Myocyte (in vitro differentiated cells): ENCODE measurements at regions not wholly inside any gene's neighbourhood (a gene's known extent, or its start where the extent isn't known, plus 50 kb on each side); places are given as distances from the start of the nearest gene placed in this dataset.

Source experiments
- DNase-seq: peaks from one replicate; pipeline ENCODE4 v3.0.0-alpha.2; 2012; ENCODE audit warnings: low read depth

DNA sequence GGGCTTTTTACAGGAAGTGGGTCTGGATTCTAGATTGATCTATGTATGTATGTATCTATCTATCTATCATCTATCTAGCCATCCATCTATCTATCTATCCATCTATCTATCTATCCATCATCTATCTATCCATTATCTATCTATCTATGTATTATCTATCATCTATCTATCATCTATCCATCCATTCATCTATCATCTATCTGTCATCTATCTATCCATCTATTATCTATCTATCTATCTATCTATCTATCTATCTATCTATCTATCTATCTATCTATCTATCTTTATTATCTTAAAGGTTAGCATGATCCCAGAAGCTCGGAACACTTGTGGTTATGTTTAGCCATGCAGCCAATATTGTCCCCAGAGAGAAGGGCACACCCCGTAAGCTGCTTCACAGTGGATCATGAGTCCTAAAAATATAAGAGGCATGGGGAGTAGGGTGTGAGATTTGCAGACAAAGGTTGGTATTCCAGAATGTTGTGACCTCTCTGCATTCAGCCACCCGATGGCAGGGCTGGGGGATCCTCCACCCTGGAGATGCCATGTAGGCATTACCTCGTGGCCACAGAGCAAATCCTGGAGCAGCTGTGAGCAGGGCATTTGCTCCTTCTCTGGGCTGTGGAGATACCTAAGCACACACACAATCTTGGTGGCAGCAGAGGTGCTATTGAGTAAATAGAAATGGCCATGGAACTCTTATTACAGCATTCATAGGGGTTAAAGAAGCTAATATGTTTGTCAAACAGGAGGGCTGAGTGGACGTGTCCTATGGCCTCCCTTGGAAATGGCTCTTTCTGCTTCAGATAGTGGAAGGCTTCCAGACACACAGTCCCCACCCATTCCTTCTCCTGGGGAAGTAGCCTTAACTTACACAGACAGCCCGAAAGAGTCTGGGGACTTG lies 310.0 kb upstream of the TSHZ3 start:
- DNase-seq: peak; percentile 62

DNA sequence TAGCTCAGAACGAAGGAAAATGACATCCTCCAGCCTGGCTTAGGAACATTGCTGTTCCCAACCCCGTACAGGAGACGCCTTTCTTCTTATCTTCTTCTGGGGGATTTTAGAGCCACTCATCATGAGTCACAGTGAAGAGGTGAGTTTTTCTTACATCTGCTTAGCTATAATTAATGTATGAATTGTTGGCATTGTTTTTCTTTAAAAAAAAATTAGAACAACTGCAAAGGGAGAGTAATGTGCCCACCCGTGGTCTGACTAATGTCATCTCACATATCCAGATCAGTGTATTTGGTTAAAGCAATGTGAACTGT lies 310.6 kb upstream of the TSHZ3 start:
- DNase-seq: peak; percentile 8

DNA sequence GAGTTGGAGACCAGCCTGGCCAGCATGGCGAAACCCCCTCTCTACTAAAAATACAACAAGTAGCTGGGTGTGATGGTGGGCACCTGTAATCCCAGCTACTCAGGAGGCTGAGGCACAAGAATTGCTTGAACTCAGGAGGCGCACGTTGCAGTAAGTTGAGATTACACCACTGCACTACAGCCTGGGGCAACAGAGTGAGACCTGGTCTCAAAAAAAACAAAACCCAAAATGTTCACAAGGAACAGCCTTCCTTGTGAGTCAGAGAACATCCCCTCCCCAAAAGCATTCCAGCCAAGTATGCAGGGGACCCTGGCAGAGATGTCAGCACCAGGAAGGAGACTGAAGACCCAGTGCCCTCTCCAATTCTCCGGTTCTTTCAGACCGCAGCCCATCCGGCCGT lies 314.9 kb upstream of the TSHZ3 start:
- no peak for DNase-seq

DNA sequence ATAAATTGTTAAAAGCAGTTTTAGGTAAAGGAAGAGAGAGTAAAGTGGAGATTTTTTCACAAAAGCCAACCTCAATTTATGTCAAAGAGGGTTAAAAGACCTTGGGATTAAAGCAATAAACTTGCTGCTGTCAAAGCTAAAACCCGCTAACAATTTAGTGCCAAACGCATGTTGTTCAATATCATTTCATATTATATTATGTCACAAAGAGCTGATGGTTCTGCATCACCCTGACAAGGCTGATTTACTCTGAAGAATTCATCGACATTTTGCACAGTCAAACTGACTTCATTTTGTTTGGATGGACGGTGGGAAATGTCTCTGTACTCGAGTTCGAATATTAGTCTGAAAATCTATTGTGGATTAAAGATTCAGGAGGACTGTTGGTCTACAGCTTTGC lies 315.8 kb upstream of the TSHZ3 start:
- DNase-seq: no peak

DNA sequence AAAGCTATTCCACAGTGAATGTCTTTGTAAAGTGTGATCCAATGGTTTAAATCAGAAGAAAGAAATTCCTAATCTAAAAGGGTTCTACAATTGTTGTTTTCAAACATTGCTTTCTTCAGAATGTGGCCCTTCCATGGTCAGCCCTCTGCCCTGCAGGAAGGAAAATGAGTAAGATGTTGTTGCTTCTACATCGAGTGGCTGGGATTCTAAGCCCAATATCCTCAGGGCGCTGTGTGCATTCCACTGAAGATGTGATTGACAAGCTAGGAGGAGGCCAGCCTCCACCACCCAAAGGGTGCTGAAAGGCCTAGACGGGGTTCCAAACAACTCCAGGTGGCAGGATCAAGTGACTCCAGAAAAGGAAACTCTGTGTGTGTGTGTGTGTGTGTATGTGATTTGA lies 316.9 kb upstream of the TSHZ3 start:
- no peak for DNase-seq

DNA sequence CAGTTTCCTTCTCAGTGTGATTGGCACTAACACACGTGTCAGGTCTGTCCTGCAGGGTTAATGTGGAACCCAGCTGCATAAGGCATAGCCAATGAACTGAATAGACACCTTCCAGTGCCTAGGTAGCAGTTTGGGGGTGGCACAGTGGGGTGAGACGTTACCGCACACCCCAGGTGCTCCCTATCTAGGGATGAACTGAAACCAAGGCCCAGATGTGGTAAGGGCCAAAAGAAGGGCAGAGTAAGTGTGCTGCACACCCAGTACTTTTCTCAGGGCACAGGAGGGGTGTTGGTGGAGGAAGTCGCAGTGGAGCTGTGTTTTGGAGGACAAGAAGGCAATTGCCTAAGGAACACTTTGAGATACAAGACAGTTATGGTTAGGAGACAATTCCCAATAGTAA lies 317.9 kb upstream of the TSHZ3 start:
- no peak for DNase-seq

DNA sequence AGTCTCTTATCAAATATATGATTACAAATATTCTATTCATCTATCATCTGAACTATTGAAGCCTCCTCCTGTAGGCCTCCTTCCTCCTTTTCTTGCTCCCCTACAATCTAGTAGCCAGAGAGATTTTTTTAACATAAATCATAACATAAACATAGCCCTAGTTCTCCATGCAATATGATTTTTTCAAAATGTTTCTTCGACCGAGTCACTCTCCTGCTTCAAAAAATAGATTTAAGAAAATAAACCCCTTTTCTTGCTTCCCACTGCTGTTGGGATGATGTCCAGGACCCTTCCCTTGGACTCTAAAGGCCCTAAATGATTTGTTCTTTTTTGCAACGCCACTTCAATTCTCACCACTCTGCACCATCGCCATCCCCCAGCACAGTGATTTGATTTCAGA lies 319.7 kb upstream of the TSHZ3 start:
- DNase-seq: no peak

DNA sequence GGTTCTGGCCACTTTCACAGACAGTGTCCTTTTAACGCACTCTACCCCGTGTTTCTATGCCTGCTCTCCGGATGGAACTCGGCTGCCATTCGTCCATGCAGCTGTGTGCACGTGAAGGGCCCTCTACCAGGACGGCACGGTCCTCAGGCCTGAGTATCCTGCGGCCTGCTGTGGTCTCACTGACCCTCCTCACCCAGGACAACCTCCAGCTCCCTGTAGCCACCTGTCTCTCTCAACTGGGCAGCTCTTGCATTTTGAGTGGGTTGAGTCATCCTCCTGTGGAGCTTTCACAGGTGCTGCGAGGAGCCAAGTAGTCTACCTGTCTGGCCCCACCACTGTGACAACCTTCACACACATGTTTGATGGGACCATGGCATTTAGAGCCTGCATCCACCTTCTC lies 321.7 kb upstream of the TSHZ3 start:
- DNase-seq: no peak

DNA sequence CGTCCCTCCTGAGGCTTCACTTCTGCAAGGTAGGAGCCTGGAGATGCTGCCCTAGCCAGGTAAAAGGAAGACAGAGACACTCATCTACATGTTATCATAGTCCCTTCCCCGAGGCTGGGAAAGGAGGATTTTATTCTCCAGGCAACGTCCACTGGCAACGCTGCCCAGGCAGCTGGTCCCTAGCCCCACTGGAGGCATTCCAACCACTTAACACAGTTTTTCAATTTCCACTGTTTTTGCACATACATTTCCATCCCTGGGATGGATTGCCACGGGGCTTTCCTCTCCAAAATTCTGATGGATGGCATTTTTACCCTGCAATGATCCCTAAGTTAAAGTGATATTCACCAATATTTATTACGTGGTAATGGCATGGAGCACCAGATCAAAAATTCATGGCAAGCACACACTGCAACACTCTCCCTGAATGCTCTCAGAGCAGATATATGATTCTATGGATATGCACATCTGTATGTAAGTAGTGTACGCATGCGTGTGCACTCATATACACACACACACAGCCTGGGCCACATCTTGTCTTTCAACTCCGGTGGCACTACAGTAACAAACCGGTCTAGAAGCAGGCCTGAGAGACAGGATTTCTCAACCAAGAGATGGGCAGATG lies 322.3 kb upstream of the TSHZ3 start:
- no peak for DNase-seq

DNA sequence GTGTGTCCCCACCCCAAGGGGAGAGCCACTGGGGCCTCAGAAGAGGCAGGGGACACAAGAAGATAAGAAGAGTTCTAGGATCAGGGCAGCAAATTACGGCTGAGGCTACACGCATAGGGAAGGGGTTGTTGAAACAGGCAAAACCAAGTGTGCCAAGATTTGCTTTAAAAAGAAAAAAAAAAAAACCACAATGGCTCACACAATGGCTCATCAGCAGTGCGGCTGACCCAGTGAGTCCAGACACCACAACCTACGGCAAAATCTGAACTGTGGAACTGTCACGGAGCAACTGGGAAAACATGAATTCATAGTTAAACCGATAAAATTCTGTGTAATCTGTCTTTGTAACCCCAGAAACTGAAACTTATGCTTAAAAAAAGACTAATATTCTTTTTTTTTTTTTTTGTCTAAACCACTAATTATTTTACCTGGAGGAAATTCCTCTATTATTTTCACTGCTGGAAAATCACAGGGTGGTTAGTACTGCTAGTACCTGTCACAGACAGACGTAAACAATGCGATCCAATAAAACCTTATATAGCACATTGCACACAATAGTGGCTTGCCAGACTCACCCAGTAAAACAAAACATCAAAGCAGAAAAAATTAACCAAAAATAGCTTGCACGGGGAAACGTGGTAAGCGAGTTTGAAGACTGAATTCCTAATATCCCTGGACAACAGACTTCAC lies 325.4 kb upstream of the TSHZ3 start:
- peak; percentile 51 for DNase-seq

DNA sequence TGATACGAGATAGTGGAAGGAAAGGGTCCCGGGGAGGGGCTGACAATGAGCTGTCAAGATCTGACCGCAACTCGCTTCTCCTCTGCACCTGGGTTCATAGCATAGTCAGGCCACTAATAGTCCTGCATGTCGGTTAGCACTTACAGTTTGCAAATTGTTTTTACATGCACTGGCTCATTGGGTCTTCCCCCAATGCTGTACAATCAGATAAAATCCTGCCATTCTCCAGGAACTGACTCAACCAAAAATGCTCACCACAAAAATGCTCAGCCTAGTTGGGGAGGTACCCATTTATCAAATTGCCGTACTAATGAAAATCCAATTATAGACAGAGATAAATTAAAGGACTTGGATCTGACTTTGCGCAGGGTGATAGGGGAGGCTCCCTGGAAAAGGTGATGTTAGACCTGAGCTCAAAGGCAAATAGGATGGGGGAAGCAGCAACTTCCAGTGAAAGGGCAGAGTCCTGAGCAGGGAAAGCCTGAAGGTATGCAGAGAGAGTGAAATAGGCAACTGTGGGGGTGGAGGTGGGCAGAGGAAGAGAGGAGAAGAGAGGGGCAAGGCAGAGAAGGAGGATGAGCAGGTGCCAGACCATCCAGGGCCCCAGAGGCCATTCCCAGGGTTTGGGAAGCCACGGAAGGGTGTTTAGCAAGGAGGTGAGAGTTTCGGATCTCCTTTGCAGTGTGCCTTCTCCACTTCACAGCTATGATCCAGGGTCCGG lies 326.1 kb upstream of the TSHZ3 start:
- DNase-seq: peak; percentile 59

DNA sequence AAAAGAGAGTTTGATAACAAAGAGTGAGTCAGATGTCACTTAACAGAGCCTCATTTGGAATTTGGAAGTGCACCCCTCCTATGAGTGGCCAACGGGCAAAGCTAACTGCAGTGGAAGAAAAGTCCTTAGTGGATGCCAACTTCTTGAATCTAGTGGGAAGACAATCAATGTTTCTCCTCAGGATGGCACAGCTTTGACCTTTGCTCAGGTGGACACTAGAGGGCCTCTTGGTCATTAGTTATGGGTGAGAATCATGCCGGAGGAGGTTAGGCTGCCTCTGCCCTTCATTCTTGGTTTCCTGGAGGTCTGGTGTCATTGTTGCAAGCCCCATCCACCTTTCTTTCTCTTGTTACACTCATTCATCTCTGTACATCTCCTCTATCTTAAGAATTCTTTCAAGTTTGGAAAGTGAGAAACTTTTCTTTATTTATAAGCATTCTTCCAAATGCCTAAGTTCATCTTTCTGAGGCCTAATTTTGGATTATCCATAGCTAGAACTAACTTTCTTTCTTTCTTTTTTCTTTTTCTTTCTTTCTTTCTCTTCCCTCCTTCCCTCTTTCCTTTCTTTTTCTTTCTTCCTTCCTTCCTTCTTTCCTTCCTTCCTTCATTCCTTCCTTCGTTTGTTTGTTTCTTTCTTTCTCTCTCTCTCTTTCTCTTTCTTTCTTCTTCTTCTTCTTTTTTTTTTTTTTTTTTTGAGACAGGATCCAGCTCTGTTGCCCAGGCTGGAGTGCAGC lies 327.2 kb upstream of the TSHZ3 start:
- peak; percentile 18 for DNase-seq

DNA sequence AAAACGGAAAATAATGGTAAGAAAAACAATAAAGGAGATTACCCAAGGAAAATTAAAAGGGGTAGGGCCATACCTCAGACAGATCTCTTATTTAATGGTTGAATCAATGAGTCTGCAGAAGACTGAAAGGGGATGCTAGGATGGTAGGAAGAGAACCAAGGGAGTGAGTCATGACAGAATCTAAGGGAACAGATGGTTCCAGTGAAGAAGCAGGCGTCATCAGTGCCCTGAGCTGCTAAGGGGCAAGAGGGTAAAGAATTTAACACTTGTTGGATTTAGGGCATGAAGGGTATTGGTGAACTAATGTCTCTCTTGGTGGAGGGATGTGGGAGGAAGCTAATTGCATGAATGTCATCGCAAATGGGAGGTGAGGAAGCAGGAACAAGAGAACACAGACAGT lies 329.2 kb upstream of the TSHZ3 start:
- DNase-seq: peak; percentile 44

DNA sequence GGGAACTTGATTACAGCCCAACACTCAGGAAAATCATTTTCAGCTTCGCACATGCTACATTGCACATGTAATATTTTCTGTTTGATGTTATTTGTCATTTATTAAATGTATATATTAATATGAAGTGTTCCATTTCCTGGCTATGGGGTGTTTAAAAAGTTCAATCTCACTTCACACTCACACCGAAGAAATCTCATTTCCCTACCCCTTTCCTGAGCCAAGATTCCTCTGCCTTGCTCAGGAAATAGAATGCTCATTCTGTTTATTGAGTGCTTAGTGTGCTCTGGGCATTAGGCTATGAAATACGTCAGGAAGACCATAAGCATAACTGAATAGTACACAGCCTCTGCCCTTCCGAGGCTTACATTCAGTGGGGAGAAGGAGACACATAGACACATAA lies 331.9 kb upstream of the TSHZ3 start:
- DNase-seq: no peak

DNA sequence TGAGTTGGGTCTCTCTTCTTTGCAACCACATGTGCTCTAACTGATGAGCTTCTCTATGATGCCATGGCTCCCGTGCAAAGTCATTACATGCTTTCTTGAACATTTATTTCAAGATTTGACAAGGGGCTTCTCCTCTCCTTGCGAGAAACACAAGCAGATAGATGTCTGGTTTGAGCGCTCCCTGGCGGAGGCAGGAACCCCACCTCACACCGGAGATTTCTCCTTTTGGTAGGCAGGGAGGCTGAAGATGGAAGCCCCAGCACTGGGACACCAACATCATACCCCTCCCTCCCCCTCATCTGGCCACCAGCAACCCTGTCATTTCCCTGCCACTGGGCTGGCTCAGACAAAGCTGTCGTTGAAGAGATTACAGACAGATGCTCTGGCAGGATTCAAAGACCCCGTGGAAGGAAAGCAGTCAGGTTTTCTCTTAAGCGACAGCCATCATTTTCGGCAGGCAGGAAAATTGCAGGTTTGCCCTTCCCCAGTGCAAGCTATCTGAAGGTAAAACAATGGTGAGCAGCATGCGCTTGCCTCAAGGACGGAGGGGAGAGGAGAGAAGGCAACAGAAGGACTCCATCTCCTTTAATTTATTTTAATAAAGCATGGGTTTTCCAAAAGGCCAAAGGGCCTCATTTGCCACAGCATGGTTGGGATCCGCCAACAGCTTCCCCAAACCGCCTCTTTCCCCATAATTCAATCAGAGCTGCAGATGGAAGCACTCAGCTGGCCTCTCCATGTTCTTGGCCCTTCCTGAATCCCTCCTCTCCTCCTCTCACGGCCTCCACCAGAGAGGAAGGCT lies 344.1 kb upstream of the TSHZ3 start:
- DNase-seq: no peak

DNA sequence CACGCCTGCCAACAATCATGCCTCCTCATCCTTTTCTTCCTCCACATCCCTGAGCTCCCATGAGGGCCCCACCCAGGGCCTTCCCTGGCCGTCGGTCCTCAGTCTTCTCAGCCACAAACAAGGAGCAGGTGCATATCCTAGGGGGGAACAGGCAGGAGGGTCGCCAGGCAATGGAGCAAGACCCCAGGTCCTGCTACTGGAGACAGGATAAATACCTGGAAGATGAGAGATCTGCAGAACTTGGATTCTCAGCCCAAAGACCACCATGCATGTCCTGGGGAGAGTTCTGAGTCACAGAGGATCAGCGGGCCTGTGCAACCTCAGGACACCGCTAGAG lies 344.7 kb upstream of the TSHZ3 start:
- no peak for DNase-seq

DNA sequence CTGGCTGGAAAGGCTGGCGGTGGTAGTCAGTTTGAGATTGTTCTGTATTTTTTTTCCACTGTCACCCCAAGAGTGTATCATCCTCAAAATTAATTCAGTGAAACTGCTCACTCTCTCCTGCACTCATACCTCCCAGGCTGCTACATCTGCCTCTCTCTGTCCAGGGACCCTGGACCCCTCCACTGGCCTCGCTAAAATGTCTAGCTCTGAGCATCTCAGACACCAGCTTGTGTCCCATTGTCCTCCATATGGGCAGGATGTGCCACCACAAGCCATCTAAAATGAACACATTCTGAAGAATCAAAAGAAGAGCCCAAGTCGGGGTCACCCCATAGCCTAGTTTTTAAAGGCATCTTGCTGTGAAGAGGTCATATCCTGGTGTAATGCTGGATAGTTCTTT lies 345.5 kb upstream of the TSHZ3 start:
- DNase-seq: no peak

DNA sequence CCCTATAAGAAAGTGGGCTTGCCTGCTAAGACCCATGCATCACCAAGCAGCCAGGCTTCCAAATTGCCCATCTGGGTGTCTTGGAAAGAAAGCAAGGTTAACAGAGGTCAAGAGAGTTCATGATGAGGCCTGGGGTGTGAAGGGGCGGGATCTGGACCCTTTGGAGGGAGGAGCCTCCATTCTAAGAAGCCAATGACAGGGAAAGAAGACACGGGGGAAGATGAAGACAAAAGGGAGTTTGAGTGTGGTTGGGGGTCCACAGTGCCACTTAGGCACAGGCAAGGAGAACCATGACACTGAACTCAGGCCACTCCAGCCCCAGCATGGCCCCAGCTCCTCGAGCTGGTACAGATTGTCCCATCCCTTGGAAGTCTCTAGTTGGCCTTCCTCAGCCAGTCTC lies 350.2 kb upstream of the TSHZ3 start:
- DNase-seq: no peak

DNA sequence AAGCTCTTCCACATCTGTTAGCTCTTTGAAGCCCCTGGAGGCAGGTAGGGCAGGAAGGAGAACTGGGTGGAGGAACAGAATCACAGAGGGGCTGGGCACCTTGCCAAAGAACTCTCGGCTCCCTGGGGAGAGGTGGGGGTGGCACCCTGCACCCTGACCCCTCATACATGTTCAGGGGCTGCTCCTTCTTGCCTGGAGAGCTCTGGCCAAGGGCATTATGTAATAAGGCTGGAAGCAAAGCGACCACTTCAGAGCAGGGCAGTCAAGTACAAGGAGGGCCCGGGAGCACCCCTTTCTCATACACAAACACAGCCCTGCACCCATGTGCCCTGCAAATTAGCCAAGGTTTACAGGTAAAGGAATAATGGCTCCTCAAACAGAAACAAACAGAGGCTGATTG lies 351.9 kb upstream of the TSHZ3 start:
- DNase-seq: no peak

DNA sequence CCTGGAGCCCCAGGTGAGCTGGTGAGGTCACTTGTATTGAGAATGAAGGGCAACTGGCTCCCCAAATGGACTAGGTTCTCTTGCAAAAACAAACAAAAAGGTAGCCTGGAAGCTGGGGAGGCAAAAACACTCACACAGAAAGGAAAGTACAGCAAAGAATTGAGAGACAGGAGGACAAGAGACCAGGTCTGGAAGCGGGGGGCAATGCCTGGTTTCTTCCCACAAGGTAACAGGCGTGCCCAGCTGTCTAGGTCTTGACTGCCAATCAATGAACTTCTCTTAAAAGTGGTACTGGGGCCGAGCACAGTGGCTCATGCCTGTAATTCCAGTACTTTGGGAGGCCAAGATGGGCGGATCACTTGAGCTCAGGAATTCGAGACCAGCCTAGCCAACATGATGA lies 356.4 kb upstream of the TSHZ3 start:
- no peak for DNase-seq

DNA sequence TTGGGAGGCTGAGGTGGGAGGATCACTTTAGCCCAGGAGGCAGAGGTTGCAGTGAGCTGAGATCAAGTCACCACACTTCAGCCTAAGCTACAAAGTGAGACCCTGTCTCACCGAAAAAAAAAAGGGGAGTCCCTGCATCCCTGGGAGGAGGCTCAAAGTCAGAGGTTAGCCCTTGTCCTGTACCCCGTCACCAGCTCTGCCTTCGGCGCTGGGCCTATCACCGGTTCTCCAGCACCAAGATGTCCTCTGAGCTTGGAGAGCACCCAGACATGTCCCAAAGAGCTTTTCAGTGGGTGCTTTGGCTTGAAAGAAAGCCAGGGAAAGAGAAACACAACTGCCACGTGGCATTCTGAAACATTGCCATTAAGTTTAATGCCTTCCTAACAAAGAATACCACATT lies 356.9 kb upstream of the TSHZ3 start:
- no peak for DNase-seq
